Hepatocyte (in vitro differentiated cells): ENCODE measurements at regions not wholly inside any gene's neighbourhood (a gene's known extent, or its start where the extent isn't known, plus 50 kb on each side); places are given as distances from the start of the nearest gene placed in this dataset.

Source experiments
- EZH2 ChIP-seq: fragments of 200-600 bp; sonication (generic); IDR thresholded peaks from 2 replicates; pipeline ENCODE4 v1.6.1; 2016; ENCODE audit warnings: antibody characterized with exemption, mild to moderate bottlenecking, borderline replicate concordance
- EZH2phosphoT487 ChIP-seq: fragments of 200-600 bp; sonication (generic); IDR thresholded peaks from one replicate; pipeline ENCODE4 v1.6.1; 2018; ENCODE audit warnings: antibody characterized with exemption, mild to moderate bottlenecking, low read depth, moderate library complexity; ENCODE audit not compliant: unreplicated experiment, severe bottlenecking
- TF ChIP-seq, protein P1 (sequence below): fragments of 200-600 bp; sonication (generic); IDR thresholded peaks from 2 replicates; pipeline ENCODE4 v1.5.1; 2016; ENCODE audit warnings: antibody characterized with exemption, mild to moderate bottlenecking; ENCODE audit not compliant: poor library complexity

- TF ChIP-seq EZH2 (no peak), EZH2phosphoT487 (no peak)
- TF ChIP-seq, protein P1, sequence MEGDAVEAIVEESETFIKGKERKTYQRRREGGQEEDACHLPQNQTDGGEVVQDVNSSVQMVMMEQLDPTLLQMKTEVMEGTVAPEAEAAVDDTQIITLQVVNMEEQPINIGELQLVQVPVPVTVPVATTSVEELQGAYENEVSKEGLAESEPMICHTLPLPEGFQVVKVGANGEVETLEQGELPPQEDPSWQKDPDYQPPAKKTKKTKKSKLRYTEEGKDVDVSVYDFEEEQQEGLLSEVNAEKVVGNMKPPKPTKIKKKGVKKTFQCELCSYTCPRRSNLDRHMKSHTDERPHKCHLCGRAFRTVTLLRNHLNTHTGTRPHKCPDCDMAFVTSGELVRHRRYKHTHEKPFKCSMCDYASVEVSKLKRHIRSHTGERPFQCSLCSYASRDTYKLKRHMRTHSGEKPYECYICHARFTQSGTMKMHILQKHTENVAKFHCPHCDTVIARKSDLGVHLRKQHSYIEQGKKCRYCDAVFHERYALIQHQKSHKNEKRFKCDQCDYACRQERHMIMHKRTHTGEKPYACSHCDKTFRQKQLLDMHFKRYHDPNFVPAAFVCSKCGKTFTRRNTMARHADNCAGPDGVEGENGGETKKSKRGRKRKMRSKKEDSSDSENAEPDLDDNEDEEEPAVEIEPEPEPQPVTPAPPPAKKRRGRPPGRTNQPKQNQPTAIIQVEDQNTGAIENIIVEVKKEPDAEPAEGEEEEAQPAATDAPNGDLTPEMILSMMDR = no peak
Observed at GRCh38 chr18:55912071-55912470, 324.1 kb upstream of the TCF4 start.
